Colonic mucosa (tissue), 4 donors: ENCODE measurements at regions not wholly inside any gene's neighbourhood (a gene's known extent, or its start where the extent isn't known, plus 50 kb on each side); places are given as distances from the start of the nearest gene placed in this dataset.

ENCODE experiments used
- DNase-seq: peaks from one replicate; pipeline ENCODE4 v3.0.0-alpha.2; 2020
- H3K27ac ChIP-seq: fragments of 200-600 bp; one replicate; pipeline ENCODE4 v1.8.0; 2021
- H3K27me3 ChIP-seq: fragments of 200-600 bp; one replicate; pipeline ENCODE4 v1.8.0; 2021
- H3K36me3 ChIP-seq: fragments of 200-600 bp; one replicate; pipeline ENCODE4 v1.8.0; 2021
- H3K4me1 ChIP-seq: fragments of 200-600 bp; one replicate; pipeline ENCODE4 v1.8.0; 2021; ENCODE audit warnings: mild to moderate bottlenecking
- H3K4me3 ChIP-seq: fragments of 200-600 bp; one replicate; pipeline ENCODE4 v1.8.0; 2021
- H3K9ac ChIP-seq, 2 donors: one replicate each; pipeline ENCODE4 v1.7.0; 2013; ENCODE audit warnings: control low read depth in 2 of 2, low read depth in 2 of 2, low read length in 2 of 2
- H3K9me3 ChIP-seq: fragments of 200-600 bp; one replicate; pipeline ENCODE4 v1.8.0; 2021
- CTCF ChIP-seq: fragments of 200-600 bp; IDR thresholded peaks from one replicate; pipeline ENCODE4 v1.8.0; 2022; ENCODE audit warnings: antibody characterized with exemption, mild to moderate bottlenecking
- intact Hi-C: fragments of 100-400 bp; cut with DNase I; formaldehyde crosslinking; loops from one replicate; pipeline ENCODE4 v1.14.1; 2022
- donor health status: healthy.
- donor health status: DM: no; HTN: no; CAD: no.
- donor health status: DM: no; HTN: no; CAD: no.

DNA sequence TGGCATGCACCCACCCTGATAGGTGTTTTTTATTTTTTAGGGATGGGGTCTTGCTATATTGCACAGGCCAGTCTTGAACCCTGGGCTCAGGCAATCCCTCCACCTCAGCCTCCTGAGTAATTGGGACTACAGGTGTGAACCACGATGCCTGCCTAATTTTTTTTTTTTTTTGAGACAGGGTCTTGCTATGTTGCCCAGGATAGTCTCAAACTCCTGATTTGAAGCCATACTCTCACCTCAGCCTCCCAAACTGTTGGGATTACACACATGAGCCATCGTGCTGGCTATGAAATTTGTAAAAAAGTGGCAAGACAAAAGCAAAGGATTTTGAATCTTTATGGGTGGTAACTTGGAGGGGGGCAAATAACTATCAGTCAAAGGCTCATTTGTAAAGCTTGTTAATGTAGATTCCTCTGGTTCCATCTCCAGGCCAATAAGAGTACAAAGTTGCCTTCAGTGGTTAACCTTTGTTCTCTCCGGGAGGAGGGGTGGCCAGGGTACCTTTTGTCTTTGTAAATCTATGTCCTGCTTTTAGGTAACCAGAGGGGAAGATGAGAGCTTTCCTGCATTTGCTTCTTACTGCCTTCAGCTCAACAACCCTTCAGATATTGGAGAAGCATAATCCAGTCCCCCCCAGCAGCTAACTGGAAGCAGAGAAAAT is 372.0 kb upstream of the JARID2 start:
- no peak for DNase-seq

GRCh38 chr6:14874975-14875480 is 370.8 kb upstream of the JARID2 start:
- no peaks in the 10 kb centered on the region for H3K36me3 ChIP-seq
- TF ChIP-seq CTCF = no peak

More for the DNA sequence above, 372.0 kb upstream of the JARID2 start:
- intact Hi-C loops = no loop called here
- Histone ChIP-seq H3K4me3 (no peak overlapping the region), H3K27ac (no peak overlapping the region), H3K4me1 (no peaks in the 10 kb centered on the region), H3K9me3 (no peaks in the 10 kb centered on the region), H3K9ac (no peak overlapping the region), H3K36me3 (no peaks in the 10 kb centered on the region), H3K27me3 (no peaks in the 10 kb centered on the region)
- TF ChIP-seq CTCF = no peak

GRCh38 chr6:14875481-14876063 is 370.3 kb upstream of the JARID2 start:
- intact Hi-C loops = no loop called here
- TF ChIP-seq CTCF = no peak
- Histone ChIP-seq H3K27me3 (no peaks in the 10 kb centered on the region), H3K36me3 (no peaks in the 10 kb centered on the region), H3K4me3 (no peak overlapping the region), H3K9me3 (no peaks in the 10 kb centered on the region), H3K9ac (no peak overlapping the region), H3K27ac (no peak overlapping the region), H3K4me1 (no peaks in the 10 kb centered on the region)
- no peak for DNase-seq

More at GRCh38 chr6:14874975-14875480, 370.8 kb upstream of the JARID2 start:
- H3K9ac ChIP-seq = no peak overlapping the region
- H3K9me3 ChIP-seq = no peaks in the 10 kb centered on the region
- H3K27ac ChIP-seq = no peak overlapping the region
- H3K27me3 ChIP-seq = no peaks in the 10 kb centered on the region
- no peak overlapping the region for H3K4me3 ChIP-seq
- intact Hi-C loops = no loop called here
- DNase-seq = no peak
- no peaks in the 10 kb centered on the region for H3K4me1 ChIP-seq

- intact Hi-C loops = no loop called here
- Histone ChIP-seq H3K27me3 (no peaks in the 10 kb centered on the region), H3K4me1 (no peaks in the 10 kb centered on the region), H3K9ac (no peak overlapping the region), H3K36me3 (no peaks in the 10 kb centered on the region), H3K27ac (peak overlapping the region; percentile 36), H3K9me3 (no peaks in the 10 kb centered on the region), H3K4me3 (no peak overlapping the region)
- DNase-seq = no peak
- TF ChIP-seq CTCF = no peak
Measured at GRCh38 chr6:14876778-14877613, 368.9 kb upstream of the JARID2 start.

GRCh38 chr6:14877758-14878157 is 368.1 kb upstream of the JARID2 start:
- Histone ChIP-seq H3K4me1 (no peaks in the 10 kb centered on the region), H3K27me3 (no peaks in the 10 kb centered on the region), H3K9ac (no peak overlapping the region), H3K9me3 (no peaks in the 10 kb centered on the region), H3K4me3 (no peak overlapping the region), H3K36me3 (no peaks in the 10 kb centered on the region), H3K27ac (no peak overlapping the region)
- intact Hi-C loops = no loop called here
- no peak for TF ChIP-seq CTCF
- no peak for DNase-seq
